HepG2 (cell line): ENCODE measurements at regions not wholly inside any gene's neighbourhood (a gene's known extent, or its start where the extent isn't known, plus 50 kb on each side); places are given as distances from the start of the nearest gene placed in this dataset.

Experiments
- PCBP2 ChIP-seq: fragments of 200-400 bp; formaldehyde crosslinking; optimal IDR thresholded peaks from 2 replicates; pipeline ENCODE3; 2018; ENCODE audit warnings: low read length, low read depth; ENCODE audit not compliant: poor library complexity, severe bottlenecking
- POLR2A ChIP-seq, 2 experiments: IDR thresholded peaks; 2 replicates each; pipeline ENCODE4 v1.6.1; 2011; ENCODE audit warnings: low read depth in 2 of 2, low read length in 2 of 2, mild to moderate bottlenecking in 1 of 2, moderate library complexity in 1 of 2; ENCODE audit not compliant: insufficient read depth in 1 of 2
- POLR2AphosphoS5 ChIP-seq: IDR thresholded peaks from 2 replicates; pipeline ENCODE4 v1.6.1; 2012; ENCODE audit warnings: low read depth, low read length
- RAD51 ChIP-seq: fragments of 450-650 bp; IDR thresholded peaks from 2 replicates; pipeline ENCODE4 v1.6.1; 2016; ENCODE audit warnings: borderline replicate concordance
- RFXAP ChIP-seq: sonication (generic); formaldehyde crosslinking; IDR thresholded peaks from 2 replicates; pipeline ENCODE4 v1.4.0; 2020; ENCODE audit warnings: missing genetic modification reagents, borderline replicate concordance
- YY1 ChIP-seq: IDR thresholded peaks from 2 replicates; pipeline ENCODE4 v1.6.1; 2011; ENCODE audit warnings: low read length, low read depth, moderate library complexity, mild to moderate bottlenecking; ENCODE audit not compliant: insufficient read depth, insufficient replicate concordance
- ZNF264 ChIP-seq: sonication (generic); formaldehyde crosslinking; IDR thresholded peaks from 2 replicates; pipeline ENCODE4 v1.4.0; 2020; ENCODE audit warnings: missing genetic modification reagents
- ZNF547 ChIP-seq: sonication (generic); formaldehyde crosslinking; IDR thresholded peaks from 2 replicates; pipeline ENCODE4 v1.5.1; 2020; ENCODE audit warnings: mild to moderate bottlenecking, missing genetic modification reagents

- TF ChIP-seq ZNF547 (CRISPR knock-in tag) (no peak), POLR2A (IDR thresholded peaks at IDR 0.05; ENCODE audit: insufficient read depth in 1 of 2, low read depth in 2 of 2, low read length in 2 of 2) (no peak), ZNF264 (CRISPR knock-in tag) (no peak), YY1 (no peak), POLR2AphosphoS5 (no peak), RAD51 (no peak), PCBP2 (no peak), RFXAP (CRISPR knock-in tag) (no peak)
Observed at GRCh38 chr4:188780686-188781085, 641.4 kb downstream of the TRIML1 start.
